ENCODE measurements at regions not wholly inside any gene's neighbourhood (a gene's known extent, or its start where the extent isn't known, plus 50 kb on each side); places are given as distances from the start of the nearest gene placed in this dataset.

DNA sequence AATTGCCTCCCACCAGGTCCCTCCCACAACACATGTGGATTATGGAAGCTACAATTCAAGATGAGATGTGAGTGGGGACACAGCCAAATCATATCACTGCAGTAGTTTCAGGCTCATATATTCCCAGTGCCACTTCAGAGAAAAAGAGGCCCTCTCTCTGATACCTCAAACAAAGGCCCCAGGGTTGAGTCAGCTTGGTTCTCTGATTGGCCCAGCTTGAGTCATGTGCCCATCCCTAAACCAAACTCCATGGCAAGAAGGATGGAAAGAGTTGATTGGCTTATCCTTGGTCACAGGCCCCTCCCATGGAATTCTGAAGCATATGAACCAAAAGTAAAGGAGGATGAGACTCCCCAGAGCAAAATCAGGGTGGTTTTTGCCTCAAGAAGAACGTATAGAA, 75.9 kb upstream of the IRX6 start:
- intact Hi-C loops (cut with DNase I) = no loop called here
- no peak for DNase-seq (ENCODE audit: low spot score)

DNA sequence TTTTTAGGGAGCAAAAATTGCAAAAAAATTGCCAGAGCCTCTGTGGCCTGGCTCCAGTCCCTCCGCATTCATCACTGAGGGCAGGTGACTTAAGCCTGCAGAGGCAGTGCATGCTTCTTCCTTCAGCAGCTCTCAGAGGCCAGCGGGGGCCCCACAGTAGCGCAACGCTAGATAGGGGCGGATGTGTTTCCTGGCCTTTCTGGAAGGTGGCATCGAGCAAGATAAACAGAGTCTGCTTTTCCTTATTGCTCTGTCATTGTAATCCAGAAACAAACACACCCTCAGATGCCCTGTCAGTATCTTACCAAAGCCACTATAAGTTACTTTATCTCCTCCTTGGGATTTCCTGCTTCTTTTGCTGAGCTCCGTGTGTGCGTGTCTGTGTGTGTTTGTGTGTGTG, 75.5 kb upstream of the IRX6 start:
- intact Hi-C loops (cut with DNase I) = no loop called here
- no peak for DNase-seq (ENCODE audit: low spot score)

DNA sequence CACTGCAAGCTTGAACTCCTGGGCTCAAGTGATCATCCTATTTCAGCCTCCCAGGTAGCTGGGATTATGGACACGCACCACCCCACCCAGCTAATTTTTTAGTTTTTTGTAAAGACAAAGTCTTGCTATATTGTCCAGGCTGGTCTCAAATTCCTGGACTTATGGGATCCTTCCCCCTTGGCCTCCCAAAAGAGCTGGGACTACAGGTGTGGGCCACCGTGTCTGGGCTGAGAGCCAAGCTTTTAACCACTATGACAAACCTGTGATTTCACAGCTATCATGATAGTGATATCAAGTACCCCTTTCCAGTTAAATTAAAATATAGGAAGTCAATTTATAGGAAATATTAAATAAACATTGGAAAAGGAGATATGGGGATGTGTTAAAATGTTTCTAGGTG, 74.6 kb upstream of the IRX6 start:
- intact Hi-C loops (cut with DNase I) = no loop called here

DNA sequence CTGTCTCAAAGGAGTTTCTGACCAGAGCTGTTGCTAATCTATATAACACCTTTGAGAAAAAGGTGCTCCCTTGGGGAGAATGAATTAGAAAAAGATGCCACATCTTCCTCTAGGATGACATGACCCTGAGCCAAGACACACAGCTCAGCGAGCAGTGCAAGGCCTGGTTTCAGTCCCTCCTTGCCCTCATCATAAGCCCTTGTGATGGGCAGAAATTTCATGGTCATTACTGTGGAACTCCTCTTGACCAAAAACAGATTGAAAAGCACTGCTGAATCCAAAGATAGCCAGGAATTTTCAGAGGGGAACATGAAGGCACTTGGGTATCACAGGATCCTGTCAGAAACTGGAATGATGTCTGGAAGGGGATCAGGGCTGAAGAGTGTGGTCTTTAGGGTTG, 74.1 kb upstream of the IRX6 start:
- DNase-seq (ENCODE audit: low spot score) = no peak
- intact Hi-C loops (cut with DNase I) = no loop called here

More for the DNA sequence above, 74.6 kb upstream of the IRX6 start:
- no peak for DNase-seq (ENCODE audit: low spot score)

DNA sequence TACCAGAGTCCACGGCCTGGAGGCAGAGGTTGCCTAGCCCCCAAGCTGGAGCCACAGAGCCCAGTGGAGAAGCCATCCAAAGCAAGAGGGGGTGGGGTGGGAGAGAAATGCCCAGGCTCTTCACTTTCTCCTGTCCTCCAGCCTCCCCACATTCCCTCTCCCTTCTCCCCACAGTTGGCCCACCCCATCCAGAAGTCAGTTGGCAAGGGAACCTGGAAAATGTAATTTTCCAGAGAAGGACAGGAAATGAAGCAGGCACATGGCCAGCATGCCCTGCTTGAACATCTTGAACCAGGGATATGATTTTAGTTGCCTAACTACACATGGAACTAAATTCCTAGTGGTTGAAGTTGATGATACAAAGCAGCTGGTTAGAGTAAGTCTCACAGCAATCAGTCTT, 73.3 kb upstream of the IRX6 start:
- DNase-seq (ENCODE audit: low spot score) = no peak
- intact Hi-C loops (cut with DNase I) = no loop called here

DNA sequence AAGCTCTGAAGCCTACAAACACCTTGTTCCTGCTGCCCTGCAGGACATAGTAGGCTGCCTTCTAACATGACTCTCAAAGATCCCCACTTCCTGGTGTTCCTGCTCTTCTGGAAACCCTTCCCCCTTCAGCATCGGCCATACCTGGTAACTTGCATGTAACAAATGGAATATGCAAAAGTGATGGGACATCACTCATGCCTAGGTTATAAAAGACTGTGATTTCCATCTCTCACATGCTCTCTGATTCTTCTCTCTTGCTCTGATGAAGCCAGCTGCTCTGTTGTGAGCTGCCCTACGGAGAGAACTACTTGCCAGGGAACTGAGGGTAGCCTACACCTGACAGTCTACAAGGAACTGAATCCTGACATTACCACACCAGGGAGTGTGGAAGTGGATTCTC, 72.9 kb upstream of the IRX6 start:
- intact Hi-C loops (cut with DNase I) = no loop called here
- no peak for DNase-seq (ENCODE audit: low spot score)

DNA sequence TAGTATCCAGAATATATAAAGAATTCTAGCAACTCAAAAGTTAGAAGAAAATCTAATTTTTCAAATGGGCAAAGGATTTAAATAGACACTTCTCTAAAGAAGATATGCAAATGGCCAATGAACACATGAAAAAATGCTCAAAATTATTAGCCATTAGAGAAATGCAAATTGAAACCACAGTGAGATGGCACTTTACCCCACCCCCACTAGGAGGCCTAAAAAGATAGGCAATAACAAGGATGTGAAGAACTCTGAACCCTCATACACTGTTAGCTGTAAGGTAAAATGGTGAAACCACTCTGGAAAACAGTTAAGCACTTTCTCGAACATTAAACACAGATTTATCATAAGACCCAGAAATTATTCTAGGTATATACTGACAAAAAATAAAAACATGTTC, 71.4 kb upstream of the IRX6 start:
- DNase-seq (ENCODE audit: low spot score) = no peak
- intact Hi-C loops (cut with DNase I) = no loop called here

DNA sequence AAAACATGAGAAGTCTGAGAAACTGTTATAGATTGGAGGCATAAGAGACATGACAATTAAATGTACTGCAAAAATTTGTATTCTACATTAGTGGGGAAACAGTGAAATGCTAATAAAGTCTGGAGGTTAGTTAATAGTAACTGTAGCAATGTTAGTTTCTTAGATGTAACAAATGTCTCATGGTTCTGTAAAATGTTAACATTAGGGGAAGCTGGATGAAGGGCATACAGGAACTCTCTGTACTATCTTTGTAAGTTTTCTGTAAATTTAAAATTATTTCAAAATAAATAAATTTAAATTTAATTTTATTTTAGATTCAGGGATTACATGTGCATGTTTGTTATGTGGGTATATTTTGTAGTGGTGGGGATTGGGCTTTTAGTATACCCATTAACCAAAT, 70.0 kb upstream of the IRX6 start:
- DNase-seq (ENCODE audit: low spot score) = no peak
- intact Hi-C loops (cut with DNase I) = no loop called here

DNA sequence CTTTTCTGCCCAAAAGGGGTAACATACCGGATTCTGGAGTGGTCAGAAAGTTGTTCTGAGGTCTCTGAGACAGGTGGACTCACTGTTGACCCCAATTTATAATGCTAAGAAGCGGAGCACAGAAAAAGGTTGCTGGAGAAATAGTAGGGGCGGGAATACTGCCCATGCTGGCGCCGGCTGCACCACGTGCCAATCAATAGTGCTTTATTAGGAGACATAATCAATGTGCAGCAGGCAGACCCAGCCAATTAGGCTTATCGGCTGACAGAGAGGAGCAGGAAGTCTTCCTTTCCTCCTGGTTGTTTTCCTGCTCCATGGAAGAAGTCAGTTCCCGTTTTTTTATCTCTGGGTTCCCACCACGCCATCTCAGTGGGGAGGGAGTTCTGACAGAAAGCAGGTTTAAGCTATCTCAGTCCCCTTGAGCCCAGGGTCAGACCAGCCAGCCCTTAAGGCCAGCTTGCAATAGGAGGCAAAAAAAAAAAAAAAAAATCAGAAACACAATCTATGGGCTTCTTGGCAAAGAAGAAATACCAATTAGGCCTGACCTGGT, 68.2 kb upstream of the IRX6 start:
- DNase-seq (ENCODE audit: low spot score) = no peak
- intact Hi-C loops (cut with DNase I) = no loop called here

DNA sequence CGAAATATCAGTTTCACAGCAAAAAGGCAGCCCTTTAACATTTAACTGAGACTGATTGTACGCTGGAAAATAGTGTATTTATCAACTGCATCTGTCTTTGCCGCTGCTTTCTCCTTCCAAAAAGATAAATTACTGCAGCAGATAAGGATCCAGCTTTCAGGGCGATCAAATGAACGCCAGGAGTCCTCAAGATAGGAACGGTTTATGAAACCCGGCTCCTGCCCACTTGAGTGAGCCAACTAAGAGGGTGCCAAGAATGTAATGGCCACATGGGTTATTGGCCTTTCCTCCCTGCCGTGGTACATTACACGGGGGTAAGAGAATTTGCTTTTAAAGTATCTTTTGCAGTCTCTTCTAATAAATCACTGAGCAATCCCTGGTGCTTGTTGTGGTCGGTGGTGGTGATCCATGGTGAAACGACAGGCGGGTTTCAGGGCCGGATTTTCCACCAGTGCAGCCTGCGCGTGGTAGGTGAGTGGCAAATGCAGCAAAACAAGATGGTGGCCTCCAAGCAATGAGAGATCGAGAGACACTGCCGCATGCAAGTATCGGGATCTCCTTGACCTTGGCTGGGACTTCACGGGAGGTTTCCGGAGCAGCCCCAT, 67.5 kb upstream of the IRX6 start:
- DNase-seq (ENCODE audit: low spot score) = no peak
- intact Hi-C loops (cut with DNase I) = no loop called here

DNA sequence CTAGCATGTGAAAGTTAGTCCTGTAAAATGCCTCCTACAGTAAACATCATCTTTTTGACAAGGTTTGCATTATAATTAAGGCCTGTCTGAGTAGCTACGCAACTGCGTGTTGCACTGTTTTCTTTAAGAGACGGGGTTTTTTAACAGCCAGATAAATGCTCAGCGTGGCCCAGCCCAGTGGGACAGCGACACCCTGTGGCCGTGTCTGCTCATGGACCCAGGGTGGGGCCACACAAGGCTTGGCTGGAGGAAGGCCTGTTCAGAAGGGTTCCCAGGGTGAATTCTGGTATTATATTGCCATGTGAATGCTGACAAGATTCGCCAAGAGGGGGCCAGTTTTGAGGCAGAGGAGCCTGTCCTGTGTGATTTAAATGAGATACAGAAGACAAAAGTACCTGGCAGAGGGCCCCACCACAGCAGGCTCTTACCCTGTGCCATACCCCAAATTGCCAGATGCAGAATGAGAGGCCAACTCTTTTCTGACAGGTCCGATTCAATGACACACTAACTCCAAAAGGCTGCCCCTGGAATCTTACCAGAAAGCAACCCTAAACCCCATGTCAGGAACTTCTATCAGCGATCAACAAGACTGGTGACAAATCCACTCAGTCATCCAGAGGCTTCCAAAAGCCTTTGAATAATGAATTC, 65.9 kb upstream of the IRX6 start:
- DNase-seq (ENCODE audit: low spot score) = no peak
- intact Hi-C loops (cut with DNase I) = no loop called here

DNA sequence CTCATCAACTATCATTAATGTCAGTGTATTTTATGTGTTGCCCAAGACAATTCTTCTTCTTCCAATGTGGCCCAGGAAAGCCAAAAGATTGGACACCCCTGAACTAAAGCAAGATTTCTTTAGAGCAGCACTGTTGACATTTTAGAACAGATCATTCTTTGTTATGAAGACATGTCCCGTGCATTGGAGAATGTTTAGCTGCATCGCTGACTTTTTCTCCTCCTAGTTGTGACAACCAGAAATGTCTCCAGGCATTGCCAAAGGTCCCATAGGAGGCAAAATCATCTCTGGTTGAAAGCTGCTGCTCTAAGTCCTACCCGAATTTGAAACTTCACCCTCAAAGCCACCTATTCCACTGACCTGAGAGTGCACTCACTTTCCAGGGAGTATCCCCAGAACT, 62.7 kb upstream of the IRX6 start:
- intact Hi-C loops (cut with DNase I) = no loop called here
- no peak for DNase-seq (ENCODE audit: low spot score)

DNA sequence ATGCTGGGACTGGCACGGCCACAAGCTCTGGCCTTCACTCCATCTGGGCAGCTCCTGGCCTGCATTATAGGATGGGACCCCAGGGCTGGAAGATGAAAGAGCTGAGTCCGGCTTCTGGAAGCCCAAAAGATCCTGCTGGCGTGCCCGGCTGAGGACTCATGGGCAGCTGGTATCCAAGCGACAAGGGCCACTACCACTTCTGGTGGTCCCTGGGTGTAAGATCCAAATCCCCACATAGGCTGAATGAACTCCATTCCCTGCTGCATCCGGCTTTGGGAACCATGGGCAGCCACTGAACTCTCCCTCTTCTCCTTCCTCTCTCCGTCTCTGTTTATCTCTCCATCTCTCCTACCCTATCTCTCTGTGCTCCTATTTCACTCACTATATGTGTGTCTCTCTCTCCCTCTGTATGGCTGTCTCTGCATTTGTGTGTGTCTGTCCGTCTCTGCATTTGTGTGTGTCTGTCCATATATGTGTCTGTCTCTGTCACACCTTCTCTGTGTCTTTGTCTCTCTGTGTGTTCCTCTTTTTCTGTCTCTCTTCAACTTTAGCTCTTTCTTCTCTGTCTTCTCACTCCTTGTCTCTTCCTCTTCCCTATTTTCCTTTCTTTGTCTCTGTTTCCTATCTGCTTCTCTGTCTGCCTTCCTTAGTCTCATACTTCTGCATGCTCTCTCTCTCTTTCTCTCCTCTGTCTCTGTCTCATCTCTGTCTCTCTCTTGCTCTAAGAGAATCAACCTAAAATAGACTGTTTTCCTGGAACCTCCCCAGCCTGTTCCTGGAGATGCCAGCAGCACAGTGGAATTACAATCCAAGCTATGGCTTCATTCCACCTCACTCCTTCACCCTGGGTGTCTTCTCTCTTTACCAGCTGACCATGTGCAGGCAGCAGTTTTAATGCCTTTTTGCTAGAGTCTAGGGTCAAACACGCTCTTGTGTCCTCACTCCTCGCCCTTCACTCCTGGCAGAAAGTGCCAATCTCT, 60.4 kb upstream of the IRX6 start:
- intact Hi-C loops (cut with DNase I) = no loop called here
- DNase-seq (ENCODE audit: low spot score) = peak; percentile 26

DNA sequence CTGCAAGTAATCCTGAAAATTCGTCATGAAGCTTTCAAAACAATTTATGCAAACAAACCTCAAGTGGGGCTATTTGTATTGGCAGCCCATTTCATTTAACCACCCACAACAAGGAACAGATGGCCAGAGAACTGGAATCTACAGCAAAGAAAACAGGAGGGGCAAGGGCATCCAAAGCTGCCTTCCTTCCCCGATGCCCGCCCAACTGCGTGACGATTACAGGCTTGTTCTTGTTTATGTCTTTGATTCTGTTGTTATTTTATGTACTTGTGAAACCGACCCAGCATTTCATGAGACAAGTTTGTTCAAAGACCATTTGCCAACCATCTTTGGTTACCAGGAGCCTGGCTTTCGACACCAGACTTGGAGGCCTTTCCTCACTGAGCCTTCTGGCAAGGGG, 59.1 kb upstream of the IRX6 start:
- DNase-seq (ENCODE audit: low spot score) = no peak
- intact Hi-C loops (cut with DNase I) = no loop called here

DNA sequence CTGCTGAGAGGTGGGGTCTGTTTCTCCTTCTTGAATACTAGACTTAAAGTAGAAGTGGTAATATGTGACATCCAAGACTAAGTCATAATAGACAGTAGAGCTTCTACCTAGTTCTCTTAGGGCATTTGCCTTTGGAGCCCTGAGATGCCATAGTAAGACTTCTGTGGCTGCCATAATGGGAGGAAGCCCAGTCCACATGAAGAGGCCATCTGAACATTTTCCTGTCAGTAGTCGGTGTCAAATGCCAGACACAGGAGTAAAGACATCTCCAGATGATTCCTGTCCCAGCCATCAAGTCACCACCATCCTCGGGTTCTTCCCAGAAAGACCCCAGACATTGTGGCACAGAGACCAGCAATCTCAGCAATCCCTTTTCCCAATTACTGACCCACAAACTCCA, 58.1 kb upstream of the IRX6 start:
- DNase-seq (ENCODE audit: low spot score) = peak; percentile 24
- intact Hi-C loops (cut with DNase I) = no loop called here

DNA sequence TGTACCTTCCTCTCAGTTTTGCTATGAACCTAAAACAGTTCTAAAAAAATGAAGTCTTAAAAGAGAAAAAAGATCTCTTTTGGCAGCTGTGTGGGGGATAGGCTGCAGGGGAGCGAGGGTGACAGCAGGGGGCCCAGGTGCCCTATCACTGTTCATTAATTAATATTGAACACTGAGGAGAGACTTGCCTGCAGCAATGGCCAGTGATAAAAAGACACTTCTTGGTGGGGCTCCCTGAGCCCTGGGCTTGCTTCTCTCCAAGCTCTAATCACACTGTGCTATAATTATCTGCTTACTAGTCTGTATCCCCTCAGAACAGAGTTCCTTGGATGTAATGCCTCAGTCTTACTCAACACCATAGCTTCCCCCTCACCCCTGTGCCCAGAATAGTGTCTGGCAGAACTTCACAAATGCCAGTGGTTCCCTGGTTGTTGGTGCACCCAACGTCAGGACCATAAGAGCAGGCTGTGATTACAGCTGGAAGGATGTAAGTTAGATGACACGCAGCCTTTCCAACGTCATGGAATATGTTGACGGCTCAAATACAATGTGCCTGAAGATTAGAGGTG, 52.0 kb upstream of the IRX6 start:
- intact Hi-C loops (cut with DNase I) = no loop called here
- DNase-seq (ENCODE audit: low spot score) = no peak

DNA sequence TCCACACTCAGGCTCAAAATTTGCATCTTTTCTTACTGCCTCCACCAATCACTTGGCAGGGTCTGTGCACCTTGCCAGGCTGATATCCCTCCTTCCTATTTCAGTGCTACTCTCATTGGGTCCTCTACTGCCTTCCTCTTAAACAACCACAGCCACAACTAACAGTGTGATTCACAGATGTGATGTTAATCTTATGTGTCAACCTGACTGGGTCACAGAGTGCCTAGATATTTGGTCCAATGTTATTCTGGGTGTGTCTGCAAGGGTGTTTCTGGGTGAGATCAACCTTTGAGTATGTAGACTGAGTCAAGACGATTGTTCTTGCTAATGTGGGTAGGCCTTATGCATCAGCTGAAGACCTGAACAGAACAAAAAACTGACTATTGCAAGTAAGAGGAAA, 51.3 kb upstream of the IRX6 start:
- intact Hi-C loops (cut with DNase I) = no loop called here
- DNase-seq (ENCODE audit: low spot score) = no peak

DNA sequence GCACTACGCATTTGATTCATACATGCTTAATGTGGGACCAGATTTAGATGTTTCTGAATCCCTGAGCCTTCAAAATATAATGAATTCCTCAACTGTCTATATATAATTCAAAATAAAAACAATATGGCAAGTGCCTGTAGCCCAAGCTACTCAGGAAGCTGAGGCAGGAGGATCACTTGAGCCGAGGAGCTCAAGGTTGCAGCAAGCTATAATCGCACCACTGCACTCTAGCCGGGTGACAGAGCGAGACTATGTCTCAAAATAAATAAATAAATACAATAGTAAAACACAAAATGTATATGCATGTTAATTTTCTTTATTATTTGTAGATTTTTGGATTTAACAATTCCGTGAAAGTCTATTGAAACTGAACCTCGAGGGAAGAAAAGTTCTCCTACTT, 50.6 kb upstream of the IRX6 start:
- intact Hi-C loops (cut with DNase I) = no loop called here
- no peak for DNase-seq (ENCODE audit: low spot score)

DNA sequence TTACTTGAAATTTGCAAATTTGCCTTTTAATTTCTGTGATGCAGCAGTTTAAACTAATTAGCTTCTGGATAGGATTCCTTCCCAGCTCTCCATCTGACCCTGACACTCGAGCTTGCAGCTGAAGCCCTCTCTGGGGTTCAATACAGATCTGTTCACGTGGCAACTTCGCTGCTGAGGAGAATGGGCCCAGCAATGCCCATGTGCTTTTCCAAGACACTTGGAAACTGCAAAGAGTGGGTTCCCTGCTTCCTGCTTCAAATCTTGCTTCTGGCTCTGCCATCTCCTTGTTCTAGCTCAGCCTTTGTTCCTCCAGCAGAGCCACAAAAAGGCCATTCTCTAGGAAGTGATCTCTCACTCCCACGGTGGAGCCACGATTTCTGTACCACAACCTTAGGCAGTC, 50.0 kb upstream of the IRX6 start:
- intact Hi-C loops (cut with DNase I) = no loop called here
- no peak for DNase-seq (ENCODE audit: low spot score)
